Ishikawa (cell line): ENCODE measurements at regions not wholly inside any gene's neighbourhood (a gene's known extent, or its start where the extent isn't known, plus 50 kb on each side); places are given as distances from the start of the nearest gene placed in this dataset.

Experiments
- CEBPB ChIP-seq: IDR thresholded peaks from 2 replicates; pipeline ENCODE4 v1.6.1; 2012
- CREB1 ChIP-seq: IDR thresholded peaks from 2 replicates; pipeline ENCODE4 v1.6.1; 2012; ENCODE audit warnings: low read depth
- EGR1 ChIP-seq: IDR thresholded peaks from 2 replicates; pipeline ENCODE4 v1.6.1; 2012
- EP300 ChIP-seq: IDR thresholded peaks from 2 replicates; pipeline ENCODE4 v1.6.1; 2012; ENCODE audit warnings: borderline replicate concordance
- FOXM1 ChIP-seq: IDR thresholded peaks from 2 replicates; pipeline ENCODE4 v1.6.1; 2012; ENCODE audit warnings: low read depth, borderline replicate concordance
- NFIC ChIP-seq: IDR thresholded peaks from 2 replicates; pipeline ENCODE4 v1.6.1; 2012
- RAD21 ChIP-seq: IDR thresholded peaks from 2 replicates; pipeline ENCODE4 v1.6.1; 2012; ENCODE audit warnings: low read depth
- REST ChIP-seq: IDR thresholded peaks from 2 replicates; pipeline ENCODE4 v1.6.1; 2012; ENCODE audit warnings: low read depth, mild to moderate bottlenecking
- TAF1 ChIP-seq: IDR thresholded peaks from 2 replicates; pipeline ENCODE4 v1.6.1; 2012; ENCODE audit warnings: low read depth, mild to moderate bottlenecking
- TCF12 ChIP-seq: IDR thresholded peaks from 2 replicates; pipeline ENCODE4 v1.6.1; 2012; ENCODE audit warnings: low read depth
- TEAD4 ChIP-seq: IDR thresholded peaks from 2 replicates; pipeline ENCODE4 v1.6.1; 2012
- YY1 ChIP-seq: IDR thresholded peaks from 2 replicates; pipeline ENCODE4 v1.6.1; 2012; ENCODE audit warnings: low read depth
- ZBTB7A ChIP-seq: IDR thresholded peaks from 2 replicates; pipeline ENCODE4 v1.6.1; 2012; ENCODE audit warnings: low read depth
- TF ChIP-seq, protein P1 (sequence below): IDR thresholded peaks from 2 replicates; pipeline ENCODE4 v1.6.1; 2012
- TF ChIP-seq, protein P2 (sequence below): IDR thresholded peaks from 2 replicates; pipeline ENCODE4 v1.6.1; 2012

DNA sequence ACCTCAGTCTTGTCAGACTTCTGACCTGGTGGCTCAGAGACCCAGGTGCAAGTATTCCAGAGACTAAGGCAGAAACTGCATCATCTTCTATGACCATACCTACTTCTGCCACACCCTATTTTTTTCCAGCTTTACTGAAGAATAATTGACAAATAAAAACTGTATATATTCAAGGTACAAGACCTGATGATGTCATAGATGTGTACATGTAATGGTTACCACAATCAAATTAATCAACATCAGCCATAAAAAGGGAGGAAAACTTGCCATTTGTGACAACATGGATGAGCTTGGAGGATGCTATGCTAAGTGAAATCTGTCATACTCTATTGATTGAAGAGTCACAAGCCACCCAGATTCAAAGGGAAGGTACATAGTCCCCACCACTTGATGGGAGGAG, 815.6 kb downstream of the SORCS1 start:
- TF ChIP-seq, protein P1, sequence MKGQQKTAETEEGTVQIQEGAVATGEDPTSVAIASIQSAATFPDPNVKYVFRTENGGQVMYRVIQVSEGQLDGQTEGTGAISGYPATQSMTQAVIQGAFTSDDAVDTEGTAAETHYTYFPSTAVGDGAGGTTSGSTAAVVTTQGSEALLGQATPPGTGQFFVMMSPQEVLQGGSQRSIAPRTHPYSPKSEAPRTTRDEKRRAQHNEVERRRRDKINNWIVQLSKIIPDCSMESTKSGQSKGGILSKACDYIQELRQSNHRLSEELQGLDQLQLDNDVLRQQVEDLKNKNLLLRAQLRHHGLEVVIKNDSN = no peak
- TF ChIP-seq TEAD4 = no peak
- no peak for TF ChIP-seq ZBTB7A
- no peak for TF ChIP-seq RAD21
- TF ChIP-seq EP300 = no peak
- no peak for TF ChIP-seq TCF12
- TF ChIP-seq NFIC = no peak
- no peak for TF ChIP-seq YY1
- no peak for TF ChIP-seq FOXM1
- TF ChIP-seq EGR1 = no peak
- TF ChIP-seq, protein P2, sequence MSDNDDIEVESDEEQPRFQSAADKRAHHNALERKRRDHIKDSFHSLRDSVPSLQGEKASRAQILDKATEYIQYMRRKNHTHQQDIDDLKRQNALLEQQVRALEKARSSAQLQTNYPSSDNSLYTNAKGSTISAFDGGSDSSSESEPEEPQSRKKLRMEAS = no peak

DNA sequence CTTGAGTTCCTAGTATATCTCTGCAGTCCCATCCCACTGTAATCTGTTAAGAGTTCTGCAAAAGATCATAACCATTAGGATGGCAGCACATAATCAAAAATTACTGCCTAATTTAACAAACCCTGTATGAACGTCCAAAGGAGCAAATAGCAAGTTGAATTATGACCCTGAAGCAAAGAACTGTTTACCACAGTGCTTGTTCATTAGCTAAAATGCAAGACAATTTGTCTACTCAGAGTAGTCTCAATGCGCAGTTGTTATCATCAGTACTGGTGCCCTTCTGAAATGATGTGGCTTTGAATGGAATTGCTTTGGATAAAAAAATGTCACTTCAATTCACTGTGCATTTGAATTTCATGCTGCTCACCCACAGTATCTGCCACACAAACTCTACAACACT, 817.0 kb downstream of the SORCS1 start:
- TF ChIP-seq TEAD4 (no peak), EP300 (no peak), TCF12 (no peak), EGR1 (no peak), NFIC (no peak)

- no peak for TF ChIP-seq REST
Observed at GRCh38 chr10:106341356-106341755, 823.1 kb downstream of the SORCS1 start.

DNA sequence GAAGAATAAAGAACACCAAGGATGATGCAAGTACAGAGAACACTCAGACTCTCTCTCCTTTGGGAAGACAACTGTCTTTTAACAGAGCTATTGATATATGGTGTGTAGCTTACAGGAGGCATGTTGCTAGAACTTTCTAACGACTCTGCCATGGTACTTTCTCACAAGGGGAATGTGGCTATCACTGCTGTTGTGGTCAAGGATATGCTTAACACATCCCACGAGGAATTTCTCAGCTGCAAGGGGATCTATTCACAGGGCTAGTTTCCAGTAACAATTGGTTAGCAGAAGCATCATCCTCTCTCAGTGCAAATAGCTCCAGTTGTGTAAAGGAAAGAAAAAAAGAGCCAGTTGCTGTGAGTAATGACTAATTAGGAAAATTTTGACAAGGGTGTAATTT, 826.0 kb downstream of the SORCS1 start:
- TF ChIP-seq RAD21 (no peak), EGR1 (no peak), FOXM1 (no peak), CREB1 (no peak), NFIC (no peak), TEAD4 (no peak)
- TF ChIP-seq, protein P1 = no peak

DNA sequence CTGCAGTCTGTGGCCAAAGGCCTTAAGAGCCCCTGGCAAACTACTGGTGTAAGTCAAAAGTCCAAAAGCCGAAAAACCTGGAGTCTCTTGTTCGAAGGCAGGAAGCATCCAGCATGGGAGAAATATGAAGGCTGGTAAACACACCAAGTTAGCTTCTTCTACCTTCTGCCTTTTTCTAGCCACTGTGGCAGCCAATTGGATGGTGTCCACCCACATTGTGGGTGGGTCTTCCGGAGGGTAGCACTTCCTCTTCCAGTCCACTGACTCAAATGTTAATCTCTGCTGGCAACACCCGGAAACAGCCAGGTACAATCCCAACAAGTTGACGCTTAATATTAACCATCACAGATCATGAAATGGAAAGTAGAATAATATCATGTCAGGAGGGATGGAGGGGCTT, 827.6 kb downstream of the SORCS1 start:
- no peak for TF ChIP-seq TCF12
- TF ChIP-seq EGR1 = no peak
- TF ChIP-seq CREB1 = no peak
- no peak for TF ChIP-seq EP300
- no peak for TF ChIP-seq TAF1
- TF ChIP-seq, protein P1 = no peak

- TF ChIP-seq RAD21 (no peak), EGR1 (no peak), REST (no peak), TEAD4 (no peak), FOXM1 (no peak)
Observed at GRCh38 chr10:106327747-106328146, 836.8 kb downstream of the SORCS1 start.

GRCh38 chr10:106320876-106321275, 843.6 kb downstream of the SORCS1 start:
- TF ChIP-seq, protein P1 = no peak
- no peak for TF ChIP-seq ZBTB7A
- TF ChIP-seq CEBPB = no peak
- no peak for TF ChIP-seq RAD21
- TF ChIP-seq, protein P2 = no peak
- TF ChIP-seq EGR1 = no peak
- TF ChIP-seq REST = no peak
- no peak for TF ChIP-seq CREB1
- TF ChIP-seq FOXM1 = no peak
- no peak for TF ChIP-seq TAF1
- no peak for TF ChIP-seq TCF12
- TF ChIP-seq NFIC = no peak
- no peak for TF ChIP-seq EP300
- TF ChIP-seq YY1 = no peak
